Activated CD4-positive, alpha-beta T cell treated with anti-CD3 and anti-CD28 coated beads, Interleukin-2, amount 50 U/mL, for 24 hours (primary cell): ENCODE measurements at regions not wholly inside any gene's neighbourhood (a gene's known extent, or its start where the extent isn't known, plus 50 kb on each side); places are given as distances from the start of the nearest gene placed in this dataset.

Experiments used
- DNase-seq, 2 donors: peaks; one replicate each; pipeline ENCODE4 v3.0.0-alpha.2; 2020; ENCODE audit warnings: low read depth in 1 of 2, low spot score in 1 of 2

DNA sequence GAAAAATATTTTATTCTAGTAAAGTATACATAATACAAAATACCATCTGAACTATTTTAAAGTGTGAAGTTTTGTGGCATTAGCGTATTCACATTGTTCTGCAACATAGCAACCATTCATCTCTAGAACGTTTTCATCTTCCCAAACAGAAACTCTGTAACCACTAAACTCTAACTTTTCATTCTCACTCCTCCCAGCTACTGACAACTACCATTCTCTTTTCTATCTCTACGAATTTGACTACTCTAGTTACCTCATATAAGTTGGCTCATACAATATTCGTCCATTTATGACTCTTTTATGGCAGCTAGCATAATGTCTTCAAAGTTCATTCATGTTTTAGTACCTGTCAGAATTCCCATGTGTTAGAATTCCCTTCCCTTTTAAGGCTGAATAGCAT, 150.5 kb upstream of the MIR17HG start:
- no peak for DNase-seq

DNA sequence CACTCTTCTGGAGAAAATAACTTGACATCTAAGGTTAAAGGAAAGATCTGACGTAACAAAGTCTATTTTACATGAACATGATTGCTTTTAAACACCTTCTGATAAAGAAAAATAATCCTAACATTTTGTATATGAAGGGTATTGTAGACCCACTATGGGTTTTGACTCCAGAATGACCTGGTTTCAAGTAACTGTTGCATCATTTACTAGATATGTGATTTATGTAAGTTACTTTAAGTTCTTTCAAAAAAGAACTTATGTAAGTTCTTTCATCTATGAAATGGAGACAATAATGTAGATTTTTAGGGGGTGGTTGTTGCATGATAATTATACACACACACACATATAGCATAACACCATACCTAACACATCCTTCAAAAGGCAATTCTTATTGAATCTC, 147.6 kb upstream of the MIR17HG start:
- no peak for DNase-seq

DNA sequence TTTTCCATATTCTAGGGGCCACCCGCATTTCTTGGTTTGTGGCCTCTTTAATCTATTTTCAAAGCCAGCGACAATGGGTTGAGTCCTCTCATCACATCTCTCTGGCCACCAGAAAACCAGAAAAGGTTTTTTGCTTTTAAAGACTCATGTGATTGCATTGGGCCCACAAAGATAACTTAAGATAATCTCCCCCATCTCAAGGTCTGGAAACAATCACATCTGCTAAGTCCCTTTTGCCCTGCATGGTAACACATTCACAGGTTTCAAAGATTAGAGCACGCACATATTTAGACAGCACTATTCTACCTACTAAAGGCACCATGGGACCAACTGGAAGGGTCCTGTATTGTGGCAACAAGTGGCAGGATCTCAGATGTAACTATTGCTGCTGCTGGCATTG, 147.0 kb upstream of the MIR17HG start:
- no peak for DNase-seq

DNA sequence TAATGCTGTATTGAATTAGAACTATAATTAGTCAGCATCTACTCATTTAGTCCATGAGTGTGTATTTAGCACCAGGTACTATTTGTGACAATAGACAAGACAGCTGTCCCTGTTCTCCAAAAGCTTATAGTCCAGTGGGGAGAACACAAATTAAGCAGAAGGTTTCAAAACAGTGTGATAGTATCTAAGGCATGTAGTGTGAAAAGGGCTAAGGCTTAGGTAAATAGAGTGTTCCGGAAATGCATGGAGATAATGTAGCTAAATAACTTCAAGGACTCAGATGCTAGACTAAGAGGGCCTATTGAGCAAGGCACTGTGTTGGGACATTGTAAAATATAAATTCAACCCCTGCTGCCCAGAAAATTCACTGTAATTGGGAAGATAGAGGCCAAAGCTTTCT, 144.1 kb upstream of the MIR17HG start:
- DNase-seq, result no peak

DNA sequence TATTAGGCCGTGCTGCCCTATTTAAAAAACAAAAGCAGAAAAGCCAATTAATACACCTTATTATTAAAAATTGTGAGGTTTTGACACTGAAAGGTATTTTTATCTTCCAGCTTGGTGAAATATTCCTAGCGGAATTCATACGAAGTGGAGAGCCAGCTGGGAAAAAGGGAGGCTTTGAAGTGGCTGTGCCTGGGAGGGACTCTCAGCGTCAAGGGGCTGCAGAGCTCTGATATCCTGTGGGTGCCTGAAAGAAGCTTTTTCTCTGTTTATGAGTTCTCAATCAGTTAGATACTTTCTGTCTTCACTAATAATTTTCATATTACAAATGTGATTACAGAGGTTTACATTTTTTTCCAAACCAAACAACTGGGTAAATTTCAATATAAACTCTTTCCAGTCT, 140.2 kb upstream of the MIR17HG start:
- no peak for DNase-seq

DNA sequence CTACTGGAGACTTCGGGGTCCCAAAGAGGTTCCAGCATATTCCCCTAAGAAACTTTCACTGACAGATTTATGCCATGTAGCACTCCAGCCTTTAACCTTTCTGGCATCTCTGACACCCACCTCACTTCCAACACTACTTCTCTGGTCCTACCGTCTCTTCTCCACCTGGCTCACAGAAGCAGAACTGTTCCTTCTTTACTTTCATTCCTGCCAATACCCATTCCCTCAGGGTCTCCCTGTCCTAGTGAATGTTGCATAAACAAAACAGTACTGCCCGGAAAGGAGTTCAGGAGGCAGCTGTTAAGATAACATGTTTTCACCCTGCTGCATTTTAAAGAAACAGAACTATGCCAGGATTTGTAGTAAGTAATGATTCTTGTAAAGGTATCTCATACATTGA, 136.0 kb upstream of the MIR17HG start:
- no peak for DNase-seq

DNA sequence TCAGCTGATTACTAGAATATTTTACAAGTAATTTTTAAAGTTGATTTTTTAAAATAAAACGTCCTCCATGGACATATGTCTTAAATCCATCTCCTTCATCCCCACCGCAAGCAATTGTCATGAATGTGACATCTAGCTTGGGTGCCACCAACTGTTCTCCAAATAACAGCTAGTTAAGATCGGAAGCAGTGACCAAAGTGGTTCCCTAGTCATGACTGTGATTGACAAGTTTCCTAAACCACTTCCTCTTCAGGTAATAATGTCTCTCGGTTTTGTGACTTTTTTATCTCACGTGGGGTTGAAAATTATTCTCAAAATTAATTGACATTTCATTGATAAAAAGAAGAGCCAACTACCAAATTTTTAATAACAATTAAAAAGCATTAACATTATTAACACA, 135.3 kb upstream of the MIR17HG start:
- DNase-seq, result no peak

DNA sequence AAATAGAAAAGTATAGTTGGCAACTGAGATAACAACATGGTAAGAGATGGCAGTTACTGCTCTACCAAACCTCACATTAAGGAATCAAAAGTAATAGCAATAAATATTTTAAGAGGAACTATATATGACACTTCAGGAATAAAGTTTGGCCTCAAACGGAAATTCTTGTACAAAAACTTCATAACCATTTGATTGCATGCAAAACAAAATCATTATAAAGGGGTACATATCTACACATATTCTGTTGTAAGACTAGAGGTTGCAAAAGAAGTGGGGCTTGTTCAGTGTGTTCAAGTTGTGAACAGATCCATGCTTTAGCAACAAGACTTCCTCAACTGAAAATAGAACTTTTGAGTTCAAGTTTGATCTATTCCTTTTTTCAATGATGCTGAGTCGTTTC, 133.5 kb upstream of the MIR17HG start:
- DNase-seq, result no peak

DNA sequence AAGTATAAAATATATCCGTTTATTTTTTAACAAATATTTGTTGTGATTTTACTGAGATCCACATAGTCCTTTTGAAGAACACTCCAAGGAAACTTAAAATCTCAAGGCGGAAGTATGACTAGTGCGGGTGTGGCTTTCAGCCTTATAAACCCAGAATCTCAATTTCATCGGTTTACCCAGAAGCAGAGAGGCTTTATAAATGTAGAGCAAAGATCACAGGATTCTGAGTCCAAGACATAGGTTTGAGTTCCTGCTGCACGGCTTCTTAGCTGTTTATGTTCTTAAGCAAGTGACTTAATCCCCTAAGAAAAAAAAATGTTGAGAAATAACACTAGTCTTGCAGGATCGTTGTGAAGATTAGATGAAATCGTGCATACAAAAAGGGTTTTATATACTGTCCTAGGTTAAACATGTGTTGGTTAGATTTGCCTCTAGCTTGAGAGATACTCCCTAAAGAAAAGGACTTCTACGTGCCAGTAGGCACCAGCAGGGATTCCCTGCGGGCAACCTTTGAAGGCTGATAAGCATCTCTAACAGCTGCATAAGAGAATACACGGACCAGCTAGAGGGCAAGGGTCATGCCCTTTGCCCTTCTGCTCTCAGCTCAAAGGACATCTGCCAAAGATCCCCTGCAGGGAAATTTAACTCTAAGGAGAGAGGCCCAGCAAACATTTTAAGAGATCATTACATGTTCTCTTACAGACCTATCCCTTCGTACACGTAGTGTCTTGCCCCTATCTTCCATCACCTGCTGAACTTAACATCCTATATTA, 130.4 kb upstream of the MIR17HG start:
- no peak for DNase-seq

DNA sequence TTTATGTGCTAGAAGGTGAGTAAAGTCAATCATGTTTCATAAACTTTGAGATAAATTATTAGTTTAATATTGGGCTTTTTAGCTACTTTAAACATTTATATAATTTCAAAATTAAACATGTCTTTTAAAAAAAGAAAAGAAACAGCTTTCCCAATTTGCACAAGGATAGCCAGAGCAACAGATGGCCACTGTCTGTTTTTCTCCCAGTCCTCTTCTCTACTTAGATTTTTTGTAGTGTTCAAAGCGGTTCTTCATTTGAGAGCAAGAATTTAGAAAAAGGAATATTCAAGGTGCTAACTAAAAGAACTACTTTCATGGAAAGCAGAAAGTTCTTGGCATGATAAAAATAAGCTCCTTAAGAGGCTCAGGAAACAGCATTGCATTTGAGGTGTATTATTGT, 128.3 kb upstream of the MIR17HG start:
- DNase-seq, result no peak

DNA sequence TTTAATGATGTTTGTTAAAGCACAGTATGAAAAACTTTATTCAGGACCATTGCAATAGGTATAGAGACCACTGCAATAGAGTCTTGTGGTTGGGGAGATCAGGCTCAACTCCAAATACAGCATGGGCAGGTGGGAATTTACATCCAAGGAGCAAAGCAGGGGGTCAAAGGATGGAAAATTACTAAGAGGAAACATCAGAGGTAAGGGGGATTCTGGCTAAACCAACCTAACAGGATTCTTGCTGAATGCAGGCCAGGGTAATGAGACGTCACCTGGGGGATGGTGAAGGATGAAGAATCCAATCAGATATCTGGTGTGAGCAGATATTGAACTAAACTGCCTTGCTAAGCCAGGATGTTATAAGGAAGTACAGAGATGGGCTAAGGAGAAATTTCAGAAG, 126.6 kb upstream of the MIR17HG start:
- DNase-seq, result no peak

DNA sequence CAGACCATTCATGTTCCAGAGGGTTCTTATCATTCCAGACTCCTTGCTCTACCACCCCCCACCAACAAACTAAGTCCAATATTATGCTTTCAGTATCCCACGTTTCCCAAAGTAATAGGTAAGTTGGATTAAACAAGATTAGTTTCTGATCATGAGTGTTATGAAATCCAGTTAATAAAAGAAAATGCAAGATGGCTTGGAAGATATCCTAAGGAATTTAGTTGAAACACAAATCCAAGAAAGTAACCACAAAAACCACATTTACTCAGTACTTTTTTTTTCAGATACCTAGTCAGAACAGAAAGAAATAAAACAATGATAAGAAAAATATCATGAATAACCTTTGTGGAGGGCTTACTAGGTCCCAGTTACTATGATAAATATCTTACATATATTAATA, 119.4 kb upstream of the MIR17HG start:
- DNase-seq, result no peak

DNA sequence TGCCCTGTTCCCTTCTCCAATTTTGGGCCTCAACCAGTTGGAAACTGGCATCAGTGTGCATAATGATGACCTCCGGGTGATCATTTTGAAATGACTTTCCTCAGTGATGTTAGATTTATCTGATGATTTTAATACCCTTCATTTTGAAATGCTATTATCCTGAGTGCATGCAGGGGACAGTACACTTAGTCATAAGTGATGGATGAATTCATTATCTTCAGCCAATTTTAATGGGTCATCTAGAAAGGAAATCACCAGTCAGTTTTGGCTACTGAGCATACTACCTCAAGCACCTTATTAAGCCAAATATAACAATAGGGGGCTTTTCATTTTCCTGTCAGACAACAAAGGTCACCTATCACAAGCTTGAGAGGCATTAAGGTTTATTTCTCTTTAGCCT, 118.5 kb upstream of the MIR17HG start:
- DNase-seq, result no peak

DNA sequence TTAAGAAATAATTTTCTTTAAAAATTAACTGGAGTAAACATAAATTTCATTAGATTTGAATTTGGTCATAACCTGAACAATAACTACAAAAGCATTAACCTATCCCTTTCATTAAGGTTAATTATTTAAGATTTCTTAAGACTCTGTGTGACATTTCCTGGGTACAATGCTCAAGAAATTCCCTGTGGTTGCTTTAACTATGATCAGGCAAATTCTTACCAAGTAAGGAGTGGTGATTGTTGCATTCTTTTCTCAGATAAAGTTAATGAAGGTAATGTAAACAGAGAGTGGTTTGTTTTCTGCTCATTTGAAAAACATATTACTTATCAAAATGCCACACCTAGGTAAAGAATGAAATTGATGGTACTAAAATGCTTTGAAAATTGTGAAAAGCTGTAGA, 114.8 kb upstream of the MIR17HG start:
- DNase-seq, result no peak

DNA sequence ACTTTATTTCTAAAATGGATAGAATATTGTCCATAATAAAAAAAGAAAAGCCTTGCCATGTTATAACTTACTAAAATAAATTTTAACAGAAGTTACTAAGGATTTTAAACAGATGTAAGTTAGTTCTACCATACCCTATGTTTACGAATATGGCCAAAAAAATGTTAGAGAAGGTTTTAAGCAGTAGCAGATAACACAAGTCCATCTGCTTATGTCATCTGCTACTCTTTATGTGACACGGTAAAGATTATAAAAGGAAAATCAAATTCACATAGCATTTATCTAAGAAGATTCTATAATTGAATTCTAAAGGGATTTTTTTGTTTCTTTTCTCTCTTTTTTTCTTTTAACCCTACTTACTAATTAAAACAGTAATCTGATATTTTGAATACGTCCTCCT, 114.2 kb upstream of the MIR17HG start:
- no peak for DNase-seq

DNA sequence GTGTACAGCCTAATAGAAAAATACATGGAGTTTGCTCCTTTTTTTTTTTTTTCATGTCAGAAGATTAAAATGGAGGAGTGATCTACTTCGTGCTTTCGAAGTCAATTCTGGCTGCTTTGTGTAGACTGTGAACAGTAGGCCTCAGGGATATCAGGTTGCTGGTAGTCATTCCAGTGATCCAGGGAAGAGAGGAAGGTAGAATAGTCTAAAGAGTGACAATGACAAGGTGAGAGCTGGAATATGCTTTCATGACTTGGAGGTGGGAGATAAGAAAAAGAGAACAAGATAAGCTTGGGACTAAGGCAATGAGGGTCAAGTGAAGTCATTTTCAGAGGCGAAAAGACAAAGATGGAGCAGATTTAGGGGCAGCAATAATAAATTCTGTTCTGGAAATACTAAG, 111.3 kb upstream of the MIR17HG start:
- no peak for DNase-seq

DNA sequence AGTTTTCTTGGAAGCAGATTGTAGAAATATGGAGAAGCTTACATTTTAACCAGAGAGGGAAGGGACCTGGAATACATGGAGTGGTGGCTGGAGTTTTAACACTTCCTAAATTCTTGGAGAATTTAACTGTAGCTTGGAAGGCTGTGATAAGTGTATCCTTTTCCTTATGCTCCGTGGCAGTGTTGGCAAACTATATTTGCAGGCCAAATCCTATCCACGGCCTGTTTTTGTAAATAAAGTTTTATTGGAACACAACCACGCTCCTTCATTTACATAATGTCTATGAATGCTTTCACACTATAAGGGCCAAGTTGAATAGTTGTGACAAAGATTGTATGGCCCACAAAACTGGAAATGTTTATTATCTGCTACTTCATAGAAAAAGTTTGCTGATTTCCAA, 110.6 kb upstream of the MIR17HG start:
- no peak for DNase-seq

DNA sequence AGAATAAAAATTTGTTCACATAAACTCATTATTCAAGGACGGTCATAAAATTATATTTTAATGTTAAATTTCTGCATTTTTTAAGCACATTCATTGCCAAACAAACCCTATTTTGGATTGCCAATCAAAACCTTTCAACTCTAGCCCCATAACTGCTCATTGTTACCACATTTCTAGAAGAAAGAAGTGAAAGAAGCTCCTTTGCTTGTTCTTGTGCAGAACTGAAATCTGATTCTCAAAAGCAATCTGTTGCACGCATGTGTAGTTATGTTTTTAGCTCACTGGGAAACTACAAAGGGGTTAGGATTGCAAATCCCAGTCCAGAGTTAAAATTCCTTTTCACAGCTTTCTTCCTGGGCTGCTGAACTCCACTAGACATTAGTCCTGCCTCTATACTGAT, 109.5 kb upstream of the MIR17HG start:
- DNase-seq, result no peak

DNA sequence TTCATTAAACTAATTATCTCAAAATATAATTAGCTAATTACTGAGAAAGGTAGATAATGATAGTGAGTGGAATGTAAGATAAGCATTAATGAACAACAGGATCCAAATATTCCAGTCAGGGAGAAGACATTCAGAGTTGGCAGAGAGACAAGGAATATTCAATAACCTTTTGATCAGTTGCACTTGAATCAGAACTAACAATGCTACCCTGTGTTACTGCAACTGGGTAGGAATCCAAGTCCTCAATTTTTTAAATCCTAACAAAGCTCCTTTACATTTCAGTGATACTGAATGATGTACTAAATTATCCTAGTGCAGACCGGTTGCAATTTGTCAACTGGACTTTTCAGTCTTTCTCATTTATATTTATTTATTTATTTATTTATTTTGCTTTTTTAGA, 107.1 kb upstream of the MIR17HG start:
- no peak for DNase-seq

DNA sequence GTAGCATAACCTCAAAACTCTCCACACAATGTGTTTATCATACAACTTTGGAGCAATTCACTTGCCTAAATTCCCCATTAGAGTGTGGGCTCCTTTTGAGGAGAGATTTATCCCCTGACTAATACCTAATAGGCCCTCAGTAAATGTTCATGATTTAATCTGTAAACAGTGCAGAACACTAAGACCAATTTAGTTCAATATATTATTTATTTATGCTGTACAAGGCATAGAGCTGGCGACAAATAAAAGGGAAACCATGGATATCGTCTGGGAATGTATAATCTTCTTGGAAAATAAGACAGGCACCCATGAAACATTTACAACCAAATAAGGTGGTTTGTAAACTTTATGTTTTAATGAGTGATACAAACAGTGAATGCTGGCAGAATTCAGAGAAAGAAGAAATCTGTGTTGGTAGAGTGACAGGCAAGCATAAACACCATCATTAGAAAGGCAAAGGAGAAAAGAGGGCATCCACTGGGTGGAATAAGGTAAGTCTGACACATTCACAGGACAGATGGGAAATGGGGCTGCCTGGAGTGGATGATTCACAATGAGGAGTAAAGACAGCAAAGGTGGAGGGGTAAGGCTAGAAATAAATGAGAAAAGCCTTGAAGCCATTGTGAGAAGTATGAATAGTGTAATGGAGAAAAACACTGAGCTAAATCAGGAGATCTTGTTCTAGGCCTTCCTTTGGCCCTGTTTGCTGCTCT, 106.1 kb upstream of the MIR17HG start:
- DNase-seq, result no peak

DNA sequence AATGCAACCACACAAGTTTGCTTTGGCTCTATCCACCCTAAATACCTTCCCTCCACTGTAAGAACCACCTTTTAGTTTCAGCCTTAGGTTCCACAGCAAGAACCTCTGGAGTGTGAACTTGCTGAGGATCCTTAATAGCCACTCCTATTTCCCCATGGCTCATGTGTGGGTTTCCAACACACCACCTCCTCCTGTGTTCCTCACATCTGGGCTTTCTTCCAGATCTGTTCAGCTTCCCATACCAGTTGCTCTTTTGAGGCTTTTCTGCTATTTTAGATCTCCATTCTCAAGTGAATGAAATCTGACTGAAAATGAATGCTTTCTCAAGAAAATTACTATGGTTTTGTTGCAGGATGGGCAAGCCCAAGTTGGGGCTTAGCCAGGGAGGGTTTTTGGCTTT, 104.8 kb upstream of the MIR17HG start:
- no peak for DNase-seq

DNA sequence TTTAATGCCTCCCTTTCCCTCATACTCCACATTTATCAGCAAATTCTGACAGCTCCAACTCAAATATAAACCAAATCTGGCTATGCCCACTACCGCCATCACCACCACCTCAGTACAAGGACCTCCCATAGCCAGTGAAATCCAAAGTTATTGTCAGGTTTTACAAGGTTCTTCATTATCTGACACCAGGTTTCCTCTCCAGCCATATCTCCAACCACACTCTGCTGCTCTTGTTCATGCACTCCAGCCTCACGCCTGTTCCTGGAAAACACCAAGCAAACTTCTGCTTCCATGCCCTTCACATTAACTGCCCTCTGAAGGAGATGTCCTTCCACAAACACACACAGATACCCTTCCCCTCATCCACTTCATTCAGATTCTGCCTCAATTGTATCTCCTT, 102.2 kb upstream of the MIR17HG start:
- DNase-seq, result no peak

DNA sequence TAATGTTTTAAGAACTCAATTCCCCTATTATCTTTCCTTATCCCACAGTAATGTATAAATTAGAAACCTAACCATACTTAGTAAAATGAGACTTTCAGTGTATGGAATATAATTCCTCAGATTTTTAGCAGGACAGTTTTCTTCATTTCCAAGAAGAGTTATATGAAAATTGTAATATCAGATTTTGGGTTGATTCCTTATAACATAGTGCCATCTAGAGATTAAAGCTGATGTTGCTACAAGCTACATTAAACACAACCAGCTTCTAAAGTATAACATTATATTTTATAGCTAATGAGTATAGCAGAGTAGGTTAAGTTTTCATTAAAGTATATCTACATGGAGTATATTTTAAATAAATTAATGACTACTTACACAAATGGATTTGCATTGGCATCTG, 99.7 kb upstream of the MIR17HG start:
- DNase-seq, result no peak
